ENCODE measurements at regions not wholly inside any gene's neighbourhood (a gene's known extent, or its start where the extent isn't known, plus 50 kb on each side); places are given as distances from the start of the nearest gene placed in this dataset.

DNA sequence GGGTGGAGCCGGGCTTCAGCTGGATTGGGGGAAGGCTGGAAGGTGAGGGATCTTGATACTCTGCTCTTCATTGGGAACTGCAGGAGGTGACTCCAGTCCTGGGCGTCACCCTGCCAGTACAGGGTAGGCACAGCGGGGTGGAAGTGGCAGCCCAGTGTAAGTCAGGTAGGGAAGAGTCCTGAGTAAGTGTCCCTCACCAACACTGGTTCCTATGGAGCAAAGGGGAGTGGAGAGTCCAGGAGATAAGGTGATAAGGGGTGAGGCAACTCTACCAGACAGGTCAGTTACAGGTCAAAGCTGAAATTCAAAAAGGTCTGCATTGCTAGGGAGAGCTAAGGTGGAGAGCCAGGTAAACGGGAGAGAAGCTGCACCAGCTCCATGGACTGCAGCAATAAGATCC, 145.6 kb upstream of the NFE2L3 start:
- no peak for DNase-seq (ENCODE audit: extremely low spot score)
- ChIA-PET POLR2A (no interaction called here), CTCF (interaction anchor here (1.0 to 1.1 kb wide), 2 partner anchors 71 to 72 kb away, joined by 3 read pairs; no protein-coding TSS in a partner anchor)
- no peak for TF ChIP-seq CTCF (IDR thresholded peaks at IDR 0.05; ENCODE audit: control extremely low read depth, extremely low read depth, low read depth, missing control alignments)

- DNase-seq (ENCODE audit: extremely low spot score) = no peak
- CTCF ChIA-PET = no interaction called here
- no peak for TF ChIP-seq CTCF (IDR thresholded peaks at IDR 0.05; ENCODE audit: control extremely low read depth, extremely low read depth, low read depth, missing control alignments)
- POLR2A ChIA-PET = no interaction called here
Measured at GRCh38 chr7:26007510-26007909, 144.5 kb upstream of the NFE2L3 start.

- POLR2A ChIA-PET = no interaction called here
- no peak for DNase-seq (ENCODE audit: extremely low spot score)
- no peak for TF ChIP-seq CTCF (IDR thresholded peaks at IDR 0.05; ENCODE audit: control extremely low read depth, extremely low read depth, low read depth, missing control alignments)
- CTCF ChIA-PET = no interaction called here
Measured at GRCh38 chr7:26008428-26008827, 143.6 kb upstream of the NFE2L3 start.

DNA sequence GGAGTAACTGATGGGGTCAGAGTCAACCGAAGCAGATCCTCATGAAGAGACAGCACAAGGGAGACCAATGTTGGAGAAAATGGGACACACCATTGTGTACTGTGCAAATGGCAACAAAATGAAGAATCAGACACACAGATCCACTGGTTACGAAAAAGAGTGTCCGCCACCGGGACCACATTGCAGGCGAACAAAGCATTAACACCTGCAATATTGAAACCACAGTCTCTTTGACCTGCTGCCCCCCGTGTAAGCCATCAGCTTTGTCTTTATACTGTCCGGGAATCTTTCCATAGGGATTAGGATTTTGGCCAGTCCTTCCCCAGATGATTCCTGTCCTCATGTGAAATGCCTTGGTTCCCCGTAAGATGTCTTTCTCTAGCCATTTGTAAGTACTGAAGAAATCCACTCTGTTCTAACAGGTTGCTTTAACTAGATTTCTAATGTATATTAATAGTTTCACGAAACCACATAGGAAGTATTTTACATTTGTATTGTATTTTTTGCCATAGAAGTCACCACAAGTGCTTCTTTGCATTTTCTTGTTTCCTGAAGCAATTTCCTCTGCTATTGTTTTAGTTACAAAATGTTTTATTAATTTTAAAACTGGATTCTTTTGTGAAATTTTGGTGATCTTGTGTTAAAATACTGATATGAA, 140.8 kb upstream of the NFE2L3 start:
- ChIA-PET CTCF (no interaction called here), POLR2A (no interaction called here)
- no peak for TF ChIP-seq CTCF (IDR thresholded peaks at IDR 0.05; ENCODE audit: control extremely low read depth, extremely low read depth, low read depth, missing control alignments)
- peak; percentile 25 for DNase-seq (ENCODE audit: extremely low spot score)

- TF ChIP-seq CTCF (IDR thresholded peaks at IDR 0.05; ENCODE audit: control extremely low read depth, extremely low read depth, low read depth, missing control alignments) = no peak
- no peak for DNase-seq (ENCODE audit: extremely low spot score)
- CTCF ChIA-PET = no interaction called here
- POLR2A ChIA-PET = no interaction called here
Measured at GRCh38 chr7:26013551-26014083, 138.4 kb upstream of the NFE2L3 start.

DNA sequence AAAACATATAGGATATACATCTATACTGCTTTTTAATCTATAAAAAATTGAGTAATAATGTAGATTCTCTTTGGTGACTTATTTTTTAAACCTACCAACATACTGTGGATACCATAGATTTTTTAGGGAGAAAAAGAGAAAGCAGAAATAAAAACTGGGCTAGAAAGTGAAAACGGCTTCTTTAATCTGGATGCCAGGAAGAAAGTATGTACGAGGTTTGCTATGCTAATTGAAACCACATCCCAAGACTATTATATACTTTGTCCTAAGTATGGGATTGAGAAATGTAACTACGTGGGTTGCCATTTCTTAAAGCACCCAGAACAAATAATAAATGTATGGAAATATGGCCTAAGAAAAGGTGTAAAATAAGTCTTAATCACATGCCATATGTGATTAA, 129.0 kb upstream of the NFE2L3 start:
- DNase-seq (ENCODE audit: extremely low spot score) = no peak
- TF ChIP-seq CTCF (IDR thresholded peaks at IDR 0.05; ENCODE audit: control extremely low read depth, extremely low read depth, low read depth, missing control alignments) = no peak
- POLR2A ChIA-PET = no interaction called here
- CTCF ChIA-PET = no interaction called here

Measured in GM10248 (cell line).